HG03457 (cell line): ENCODE measurements at regions not wholly inside any gene's neighbourhood (a gene's known extent, or its start where the extent isn't known, plus 50 kb on each side); places are given as distances from the start of the nearest gene placed in this dataset.
"Not testable (repeated sequence)": the region's sequence is repeated elsewhere in the genome, so short reads cannot be mapped to it uniquely, and the experiment has no call there.

Source experiments
- ATAC-seq: cut with Tn5 transposase; IDR thresholded peaks from one replicate; pipeline ENCODE4 v1.9.1; 2021; ENCODE audit warnings: moderate number of reproducible peaks; ENCODE audit not compliant: unreplicated experiment

DNA sequence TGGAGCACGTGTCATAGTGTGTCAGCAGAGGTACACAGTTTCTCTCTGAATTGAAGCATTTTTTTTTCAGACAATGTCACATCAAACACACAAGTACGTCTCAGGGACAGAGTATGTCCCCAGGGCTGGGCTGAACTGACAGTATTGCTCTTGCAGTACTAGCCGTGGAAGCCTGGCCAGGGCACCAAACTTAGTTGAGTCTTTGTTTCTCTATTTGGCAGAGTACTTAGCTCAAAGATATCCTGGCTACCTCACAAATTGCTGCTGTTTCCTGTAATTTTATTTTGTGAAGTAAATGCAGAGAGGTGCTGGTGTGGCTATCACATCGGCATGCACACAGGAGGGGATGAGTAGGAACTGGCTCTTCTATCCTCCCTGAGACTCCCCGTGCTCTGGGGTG is 691.6 kb upstream of the HS6ST1 start:
- no peak for ATAC-seq

DNA sequence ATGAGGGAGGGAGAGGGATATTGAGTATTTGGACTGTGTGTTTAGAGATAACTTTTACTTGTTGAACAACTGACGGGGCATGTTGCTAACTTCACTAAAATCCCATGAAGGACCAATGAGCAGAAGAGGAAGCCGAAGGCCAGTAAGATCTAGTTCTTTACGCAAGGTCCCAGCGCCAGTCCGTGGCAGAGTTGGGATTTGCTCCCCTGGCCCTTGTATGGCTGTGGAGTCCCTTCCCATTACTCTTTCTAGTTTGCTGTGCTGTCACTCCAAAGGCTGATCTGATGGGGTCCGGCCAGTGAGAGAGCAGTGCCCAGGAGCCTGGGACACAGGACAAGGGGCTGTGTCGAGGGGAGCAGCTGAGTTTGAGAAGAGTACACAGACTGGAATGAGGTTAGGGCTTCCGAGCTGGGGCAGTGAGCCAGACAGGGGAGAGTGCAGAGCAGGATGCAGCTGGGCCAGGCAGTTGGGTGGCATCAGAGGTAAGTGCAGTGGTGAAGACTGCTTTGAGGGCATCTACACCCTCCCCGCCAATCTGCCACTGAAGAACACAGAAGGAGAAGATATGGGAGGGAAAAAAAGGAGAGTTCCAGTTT is 692.9 kb upstream of the HS6ST1 start:
- no peak for ATAC-seq

- no peak for ATAC-seq
Measured at GRCh38 chr2:129014432-129014831, 695.8 kb upstream of the HS6ST1 start.

DNA sequence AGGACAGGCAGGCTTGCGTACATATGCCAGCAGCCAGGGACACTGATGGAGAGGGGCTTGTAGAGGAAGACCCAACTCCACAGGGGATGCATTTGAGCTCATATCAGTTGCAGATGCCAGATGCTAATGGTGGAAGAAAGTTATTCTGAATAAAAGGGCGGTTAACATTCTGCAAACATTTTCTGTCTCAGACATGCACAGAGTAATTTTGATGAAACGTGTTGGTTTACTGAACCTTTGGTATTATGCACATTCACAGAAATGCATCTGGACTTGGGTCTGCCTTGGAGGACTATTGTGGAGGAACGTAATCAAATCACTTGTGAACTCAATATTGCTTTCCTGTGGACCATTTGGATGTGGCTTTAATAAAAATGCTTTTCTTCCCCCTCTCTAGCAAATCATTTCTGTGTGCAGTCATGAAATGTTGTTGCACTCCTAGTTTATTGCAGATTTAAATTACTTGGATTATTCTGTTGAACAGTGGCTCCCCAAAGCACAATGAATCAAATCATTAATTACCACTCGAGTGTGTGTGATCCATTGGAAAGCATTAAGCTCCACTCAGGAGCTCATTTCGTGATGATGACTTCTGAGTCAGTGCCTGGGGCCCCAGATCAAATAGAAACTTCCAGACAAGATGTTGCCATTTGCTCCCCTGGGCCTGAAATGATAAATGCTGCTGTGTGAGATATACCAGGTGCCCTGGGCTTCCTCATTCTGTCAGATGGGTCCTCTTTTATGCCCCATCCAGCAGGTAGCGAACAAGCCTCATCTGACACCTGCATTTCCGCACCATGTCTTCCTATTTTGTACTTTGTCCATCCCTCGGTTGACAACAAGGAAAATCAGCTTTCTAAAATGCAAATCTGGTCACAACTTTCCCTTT is 697.0 kb upstream of the HS6ST1 start:
- no peak for ATAC-seq

GRCh38 chr2:129016972-129017371 is 698.3 kb upstream of the HS6ST1 start:
- no peak for ATAC-seq

DNA sequence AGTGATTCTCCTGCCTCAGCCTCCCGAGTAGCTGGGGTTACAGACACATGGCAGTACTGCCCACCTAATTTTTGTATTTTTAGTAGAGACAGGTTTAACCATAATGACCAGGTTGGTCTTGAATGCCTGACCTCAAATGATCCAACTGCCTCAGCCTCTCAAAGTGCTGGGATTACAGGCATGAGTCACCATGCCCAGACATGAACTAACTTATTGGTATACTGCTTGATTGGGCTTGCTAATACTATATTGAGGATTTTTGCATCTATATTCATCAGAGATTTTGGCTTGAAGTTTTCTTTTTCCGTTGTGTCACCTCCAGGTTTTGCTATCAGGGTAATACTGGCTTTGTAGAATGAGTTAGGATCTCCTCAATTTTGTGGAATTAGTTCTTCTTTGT is 706.1 kb upstream of the HS6ST1 start:
- ATAC-seq: no peak

DNA sequence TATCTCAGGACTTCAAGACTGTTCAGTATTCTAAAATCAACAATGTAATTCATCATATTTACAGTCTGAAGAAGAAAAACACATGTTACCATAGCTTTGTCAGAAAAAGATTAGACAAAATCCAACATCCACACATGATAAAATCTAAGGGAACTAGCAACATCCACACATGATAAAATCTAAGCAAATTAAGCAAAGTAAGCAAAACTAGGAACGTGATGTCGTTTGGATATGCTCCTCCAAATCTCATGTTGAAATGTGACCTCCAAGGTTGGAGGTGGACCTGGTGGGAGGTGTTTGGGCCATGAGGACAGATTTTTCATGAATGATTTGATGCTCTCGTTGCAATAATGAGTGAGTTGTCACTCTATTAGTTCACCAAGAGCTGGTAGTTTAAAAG is 717.3 kb upstream of the HS6ST1 start:
- ATAC-seq: no peak

- ATAC-seq: not testable (repeated sequence)
Measured at GRCh38 chr2:129043677-129044076, 725.0 kb upstream of the HS6ST1 start.

DNA sequence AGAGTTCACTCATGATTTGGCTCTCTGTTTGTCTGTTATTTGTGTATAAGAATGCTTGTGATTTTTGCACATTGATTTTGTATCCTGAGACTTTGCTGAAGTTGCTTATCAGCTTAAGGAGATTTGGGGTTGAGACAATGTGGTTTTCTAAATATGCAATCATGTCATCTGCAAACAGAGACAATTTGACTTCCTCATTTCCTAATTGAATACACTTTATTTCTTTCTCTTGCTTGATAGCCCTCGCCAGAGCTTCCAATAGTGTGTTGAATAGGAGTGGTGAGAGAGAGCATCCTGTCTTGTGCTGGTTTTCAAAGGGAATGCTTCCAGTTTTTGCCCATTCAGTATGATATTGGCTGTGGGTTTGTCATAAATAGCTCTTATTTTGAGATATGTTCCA is 727.8 kb upstream of the HS6ST1 start:
- ATAC-seq: not testable (repeated sequence)

DNA sequence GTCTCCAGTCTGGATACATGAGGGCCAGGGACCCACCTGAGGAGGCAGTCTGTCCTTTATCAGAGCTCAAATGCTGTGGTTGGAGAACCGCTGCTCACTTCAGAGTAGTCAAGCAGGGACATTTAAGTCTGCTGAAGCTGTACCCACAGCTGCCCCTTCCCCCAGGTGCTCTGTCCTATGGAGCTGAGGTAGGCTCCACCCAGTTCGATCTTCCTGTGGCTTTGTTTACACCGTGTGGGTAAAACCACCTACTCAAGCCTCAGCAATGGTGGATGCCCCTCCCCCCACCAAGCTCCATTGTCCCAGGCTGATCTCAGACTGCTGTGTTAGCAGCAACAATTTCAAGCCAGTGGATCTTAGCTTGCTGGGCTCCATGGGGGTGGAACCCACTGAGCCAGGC is 731.4 kb upstream of the HS6ST1 start:
- no peak for ATAC-seq

DNA sequence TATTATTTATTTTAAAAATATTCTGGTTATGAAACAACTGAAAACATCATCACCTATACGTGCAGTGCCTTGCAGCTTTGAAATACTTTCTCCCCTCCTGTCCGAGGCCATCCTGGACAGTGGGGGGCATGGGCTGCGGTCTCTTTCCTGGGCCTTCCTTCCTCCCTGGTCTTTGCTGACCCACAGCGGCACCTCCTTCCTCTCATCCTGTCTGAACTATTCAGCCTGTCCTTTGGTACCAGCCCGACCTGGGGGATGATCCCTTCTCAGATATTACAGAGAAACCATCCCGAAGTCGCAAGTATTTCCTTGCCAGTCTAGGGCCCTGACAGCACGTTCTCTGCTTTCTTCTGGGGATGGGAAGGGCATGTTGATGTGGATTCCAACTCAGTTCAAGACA is 736.6 kb upstream of the HS6ST1 start:
- ATAC-seq: no peak

DNA sequence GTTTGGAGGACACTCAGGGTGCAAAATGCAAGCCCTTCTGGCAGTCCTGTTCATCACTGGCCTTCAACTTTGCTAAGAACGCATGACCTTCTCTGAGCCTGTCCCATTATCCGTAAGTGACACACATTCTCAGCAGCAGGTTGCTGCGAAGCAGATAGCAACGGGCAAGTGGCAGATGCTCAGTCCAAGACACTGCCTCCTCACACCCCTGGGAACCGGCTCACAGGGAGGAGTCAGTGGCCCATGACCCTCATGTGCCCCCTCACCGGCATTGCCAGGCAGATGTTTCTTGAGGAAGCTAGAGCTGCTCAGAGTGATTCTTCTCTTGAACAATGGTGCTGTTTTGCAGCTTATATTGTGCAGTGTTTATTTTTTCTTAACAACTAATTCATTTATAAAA is 737.2 kb upstream of the HS6ST1 start:
- ATAC-seq: no peak

DNA sequence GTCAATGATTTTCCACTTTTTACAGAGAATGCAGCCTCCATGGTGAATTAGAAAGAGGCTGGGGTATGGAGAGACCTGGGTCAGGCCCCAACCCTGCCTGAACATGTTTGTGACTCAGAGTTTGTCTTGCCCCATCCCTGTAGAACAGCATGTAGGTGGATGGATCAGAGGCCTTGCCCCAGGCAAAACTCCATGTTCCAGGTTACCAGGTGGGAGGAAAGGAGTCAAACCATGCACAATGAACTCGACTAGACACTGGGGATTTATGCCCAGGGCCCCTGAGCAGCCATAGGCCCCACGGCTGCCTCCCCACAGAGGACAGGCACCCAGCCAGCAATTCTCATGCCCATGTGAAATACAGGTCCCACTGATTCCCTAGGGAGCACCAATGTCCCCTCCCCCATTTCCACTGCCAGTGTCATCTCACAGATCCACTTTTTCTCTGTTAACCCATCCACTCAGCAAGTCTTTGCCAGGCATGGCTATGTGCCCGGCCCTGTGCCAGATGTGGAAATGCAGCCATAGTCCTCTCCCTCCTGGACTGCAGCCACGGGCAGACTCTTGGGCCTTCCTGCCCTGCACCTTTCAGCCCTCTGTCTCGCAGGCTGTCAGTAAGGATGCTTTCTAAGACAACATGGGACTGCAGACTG is 737.8 kb upstream of the HS6ST1 start:
- ATAC-seq: no peak

DNA sequence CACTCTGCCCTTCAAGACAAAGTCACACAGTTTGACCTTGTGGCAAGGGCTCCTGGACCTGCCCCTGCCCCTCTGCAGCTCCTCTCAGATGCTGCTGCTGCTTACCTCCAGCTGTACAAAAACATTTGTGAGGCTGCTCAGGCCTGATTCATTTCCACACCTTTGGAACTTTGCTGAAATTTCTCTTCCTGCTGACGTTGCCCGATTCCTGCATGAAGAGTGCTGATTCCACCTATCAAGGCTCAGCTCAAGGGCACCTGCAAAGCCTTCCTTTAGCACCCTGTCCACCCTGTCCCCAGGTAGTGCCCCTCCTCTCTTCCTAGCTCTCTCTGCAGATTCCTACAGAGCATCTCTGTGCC is 738.3 kb upstream of the HS6ST1 start:
- no peak for ATAC-seq

GRCh38 chr2:129058981-129059380 is 740.3 kb upstream of the HS6ST1 start:
- ATAC-seq: no peak

DNA sequence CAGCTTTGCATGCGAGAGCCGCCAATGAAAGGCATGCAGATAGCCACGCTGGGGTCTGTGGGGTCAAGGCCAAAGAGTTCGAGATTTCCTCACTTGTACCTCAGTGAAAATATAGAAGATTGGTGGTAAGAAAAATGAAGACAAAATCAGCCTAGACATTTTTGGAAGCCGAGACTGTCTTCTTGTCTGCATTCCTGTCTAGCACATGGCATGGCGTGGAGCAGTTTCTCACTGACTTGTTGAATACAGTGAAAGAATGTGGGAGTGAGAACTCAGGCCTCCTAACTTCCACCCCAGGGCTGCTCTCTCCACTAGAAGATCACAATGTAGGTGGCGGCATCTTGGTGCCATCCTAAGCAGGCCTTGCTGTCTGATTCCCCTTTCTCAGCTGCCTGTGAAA is 740.8 kb upstream of the HS6ST1 start:
- ATAC-seq: no peak

- no peak for ATAC-seq
Measured at GRCh38 chr2:129061069-129061768, 742.6 kb upstream of the HS6ST1 start.

GRCh38 chr2:129061769-129062121 is 743.1 kb upstream of the HS6ST1 start:
- no peak for ATAC-seq

DNA sequence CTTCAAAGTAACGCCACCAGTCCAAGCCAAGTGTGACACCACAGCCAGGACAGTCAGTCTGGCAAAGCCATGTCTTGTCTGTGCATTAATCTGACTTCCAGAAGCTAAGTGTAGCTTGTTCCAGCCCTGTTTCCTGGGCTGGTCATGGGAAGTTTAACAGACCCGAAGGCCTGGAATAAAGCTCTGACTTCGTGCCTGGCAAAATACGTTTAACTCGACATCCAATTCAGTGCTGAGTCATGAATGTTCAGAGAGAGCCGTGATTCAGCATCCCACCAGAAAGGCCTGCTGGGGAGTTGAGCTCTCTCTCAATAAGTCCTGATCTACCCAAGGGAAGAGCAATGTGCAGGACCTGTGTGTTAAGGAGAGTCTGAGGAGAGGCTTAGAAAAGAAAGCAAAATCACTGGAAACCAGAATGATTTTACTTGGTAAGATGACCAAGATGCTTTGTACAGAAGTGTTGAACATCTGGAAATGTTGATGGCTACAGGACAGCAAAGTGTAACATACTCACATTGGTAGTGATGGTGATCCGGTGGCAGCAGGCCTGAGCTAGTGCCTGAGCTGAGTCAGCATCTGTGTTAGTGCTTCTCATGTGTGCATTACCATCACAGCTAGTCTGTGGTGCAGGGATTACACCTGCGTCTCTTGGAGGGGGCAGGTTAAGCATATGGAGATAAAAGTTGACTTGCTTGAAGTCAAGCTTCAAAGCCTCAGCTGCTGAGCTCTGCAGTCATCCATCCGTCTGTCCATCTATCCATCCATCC is 743.7 kb upstream of the HS6ST1 start:
- ATAC-seq: no peak

GRCh38 chr2:129067070-129067469 is 748.4 kb upstream of the HS6ST1 start:
- no peak for ATAC-seq

DNA sequence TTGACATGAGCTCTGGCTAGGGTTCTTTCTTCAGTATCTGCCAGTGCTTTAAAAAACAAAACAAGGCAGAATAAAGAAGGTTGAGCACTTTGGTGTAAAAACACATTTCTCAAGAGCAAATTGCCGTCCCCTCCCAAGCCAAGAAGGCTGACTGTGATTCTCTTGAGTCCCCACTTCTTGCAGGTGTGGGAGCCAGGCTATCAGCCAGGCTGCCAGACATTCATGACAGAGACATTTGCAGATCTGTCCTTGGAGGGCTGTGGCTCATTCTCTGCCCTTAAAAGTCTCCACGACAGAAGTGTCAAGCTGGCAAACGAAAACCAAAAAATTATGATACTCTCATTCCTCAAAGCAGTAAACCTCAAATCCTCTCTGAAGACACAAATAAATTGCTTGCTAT is 749.3 kb upstream of the HS6ST1 start:
- no peak for ATAC-seq
